ENCODE measurements at regions not wholly inside any gene's neighbourhood (a gene's known extent, or its start where the extent isn't known, plus 50 kb on each side); places are given as distances from the start of the nearest gene placed in this dataset.

DNA sequence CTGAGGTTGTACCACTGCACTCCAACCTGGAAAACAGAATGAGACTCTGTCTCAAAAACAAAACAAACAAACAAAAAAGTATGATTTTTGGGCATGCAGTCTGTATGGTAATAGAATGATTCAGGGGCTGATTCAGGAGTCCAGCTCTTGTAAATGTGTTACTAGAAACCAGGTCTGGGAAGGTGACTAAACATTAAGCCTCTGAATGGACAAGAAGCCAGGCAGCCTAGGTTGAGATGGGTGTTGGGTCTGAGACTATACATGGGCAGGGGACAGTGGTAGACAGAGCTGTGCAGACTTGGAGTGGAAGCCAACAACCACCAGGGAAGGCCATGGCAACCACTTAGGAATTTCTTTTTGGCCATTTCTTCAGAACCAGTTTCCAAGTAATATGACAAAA lies 64.9 kb upstream of the TLE1 start:
- ChIA-PET POLR2A (no interaction called here), CTCF (ENCODE audit: low intra/inter-chr PET ratio) (no interaction called here)
- ATAC-seq: no peak
- H3K4me1 ChIP-seq (replicated peaks in 1 of 2; ENCODE audit: control insufficient read depth in 2 of 2, insufficient read depth in 2 of 2, low read length in 2 of 2): no peaks in the 10 kb centered on the region
- no peaks in the 10 kb centered on the region for H3K36me3 ChIP-seq (ENCODE audit: control insufficient read depth, insufficient read depth, low read length)
- H3K9me3 ChIP-seq (replicated peaks; ENCODE audit: control insufficient read depth, insufficient read depth, low read depth, low read length): no peaks in the 10 kb centered on the region
- no peaks in the 10 kb centered on the region for H3K9me1 ChIP-seq (ENCODE audit: control insufficient read depth, insufficient read depth, low read length)
- BruUV-seq (replicated peaks): no TSS peak
- in situ Hi-C loops (cut with MboI) (no loop called here), intact Hi-C loops (cut with micrococcal nuclease) (no loop called here)
- no peak overlapping the region for H3K4me2 ChIP-seq (ENCODE audit: insufficient read depth, low read length)
- no peaks in the 10 kb centered on the region for H3K79me2 ChIP-seq (ENCODE audit: control insufficient read depth, insufficient read depth, low read length)
- DNase-seq (ENCODE audit: extremely low read depth in 1 of 4, low spot score in 3 of 4): no peak
- H4K20me1 ChIP-seq (replicated peaks; ENCODE audit: control insufficient read depth, insufficient read depth, low read length): no peaks in the 10 kb centered on the region
- H3K27ac ChIP-seq (ENCODE audit: extremely low read depth, low read depth, low read length): no peak overlapping the region
- H3K27me3 ChIP-seq (ENCODE audit: control insufficient read depth in 2 of 2, insufficient read depth in 2 of 2, low read length in 2 of 2): no peaks in the 10 kb centered on the region
- no peak for FAIRE-seq
- no peak overlapping the region for H2AFZ ChIP-seq (ENCODE audit: low read depth, low read length)
- no peak overlapping the region for H3K4me3 ChIP-seq
- H3K9ac ChIP-seq (ENCODE audit: insufficient read depth in 1 of 2, low read depth in 2 of 2, low read length in 2 of 2): no peak overlapping the region
- TF ChIP-seq, protein P1, sequence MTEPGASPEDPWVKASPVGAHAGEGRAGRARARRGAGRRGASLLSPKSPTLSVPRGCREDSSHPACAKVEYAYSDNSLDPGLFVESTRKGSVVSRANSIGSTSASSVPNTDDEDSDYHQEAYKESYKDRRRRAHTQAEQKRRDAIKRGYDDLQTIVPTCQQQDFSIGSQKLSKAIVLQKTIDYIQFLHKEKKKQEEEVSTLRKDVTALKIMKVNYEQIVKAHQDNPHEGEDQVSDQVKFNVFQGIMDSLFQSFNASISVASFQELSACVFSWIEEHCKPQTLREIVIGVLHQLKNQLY (CRISPR knock-in tag; conservative IDR thresholded peaks at IDR 0.05): no peak
- no peak for TF ChIP-seq NCOA2 (IDR thresholded peaks at IDR 0.05; ENCODE audit: partially characterized antibody in 2 of 2)
- no peak for TF ChIP-seq RCOR1 (IDR thresholded peaks at IDR 0.05; ENCODE audit: borderline replicate concordance in 1 of 2, low read depth in 2 of 2, low read length in 2 of 2)
- no peak for TF ChIP-seq FOSL1 (tag; conservative IDR thresholded peaks at IDR 0.05)
- TF ChIP-seq ZC3H4 (CRISPR knock-in tag; IDR thresholded peaks at IDR 0.05; ENCODE audit: borderline replicate concordance): no peak
- TF ChIP-seq, protein P2, sequence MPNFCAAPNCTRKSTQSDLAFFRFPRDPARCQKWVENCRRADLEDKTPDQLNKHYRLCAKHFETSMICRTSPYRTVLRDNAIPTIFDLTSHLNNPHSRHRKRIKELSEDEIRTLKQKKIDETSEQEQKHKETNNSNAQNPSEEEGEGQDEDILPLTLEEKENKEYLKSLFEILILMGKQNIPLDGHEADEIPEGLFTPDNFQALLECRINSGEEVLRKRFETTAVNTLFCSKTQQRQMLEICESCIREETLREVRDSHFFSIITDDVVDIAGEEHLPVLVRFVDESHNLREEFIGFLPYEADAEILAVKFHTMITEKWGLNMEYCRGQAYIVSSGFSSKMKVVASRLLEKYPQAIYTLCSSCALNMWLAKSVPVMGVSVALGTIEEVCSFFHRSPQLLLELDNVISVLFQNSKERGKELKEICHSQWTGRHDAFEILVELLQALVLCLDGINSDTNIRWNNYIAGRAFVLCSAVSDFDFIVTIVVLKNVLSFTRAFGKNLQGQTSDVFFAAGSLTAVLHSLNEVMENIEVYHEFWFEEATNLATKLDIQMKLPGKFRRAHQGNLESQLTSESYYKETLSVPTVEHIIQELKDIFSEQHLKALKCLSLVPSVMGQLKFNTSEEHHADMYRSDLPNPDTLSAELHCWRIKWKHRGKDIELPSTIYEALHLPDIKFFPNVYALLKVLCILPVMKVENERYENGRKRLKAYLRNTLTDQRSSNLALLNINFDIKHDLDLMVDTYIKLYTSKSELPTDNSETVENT (CRISPR knock-in tag; IDR thresholded peaks at IDR 0.05): no peak
- TF ChIP-seq U2AF1 (optimal IDR thresholded peaks at IDR 0.05; ENCODE audit: low read depth, low read length): no peak
- no peak for TF ChIP-seq TGIF2 (CRISPR knock-in tag; IDR thresholded peaks at IDR 0.05)
- TF ChIP-seq ZNF696 (CRISPR knock-in tag; conservative IDR thresholded peaks at IDR 0.05): no peak
- TF ChIP-seq, protein P3, sequence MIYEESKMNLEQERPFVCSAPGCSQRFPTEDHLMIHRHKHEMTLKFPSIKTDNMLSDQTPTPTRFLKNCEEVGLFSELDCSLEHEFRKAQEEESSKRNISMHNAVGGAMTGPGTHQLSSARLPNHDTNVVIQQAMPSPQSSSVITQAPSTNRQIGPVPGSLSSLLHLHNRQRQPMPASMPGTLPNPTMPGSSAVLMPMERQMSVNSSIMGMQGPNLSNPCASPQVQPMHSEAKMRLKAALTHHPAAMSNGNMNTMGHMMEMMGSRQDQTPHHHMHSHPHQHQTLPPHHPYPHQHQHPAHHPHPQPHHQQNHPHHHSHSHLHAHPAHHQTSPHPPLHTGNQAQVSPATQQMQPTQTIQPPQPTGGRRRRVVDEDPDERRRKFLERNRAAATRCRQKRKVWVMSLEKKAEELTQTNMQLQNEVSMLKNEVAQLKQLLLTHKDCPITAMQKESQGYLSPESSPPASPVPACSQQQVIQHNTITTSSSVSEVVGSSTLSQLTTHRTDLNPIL (CRISPR knock-in tag; IDR thresholded peaks at IDR 0.05): no peak
- TF ChIP-seq, protein P4, sequence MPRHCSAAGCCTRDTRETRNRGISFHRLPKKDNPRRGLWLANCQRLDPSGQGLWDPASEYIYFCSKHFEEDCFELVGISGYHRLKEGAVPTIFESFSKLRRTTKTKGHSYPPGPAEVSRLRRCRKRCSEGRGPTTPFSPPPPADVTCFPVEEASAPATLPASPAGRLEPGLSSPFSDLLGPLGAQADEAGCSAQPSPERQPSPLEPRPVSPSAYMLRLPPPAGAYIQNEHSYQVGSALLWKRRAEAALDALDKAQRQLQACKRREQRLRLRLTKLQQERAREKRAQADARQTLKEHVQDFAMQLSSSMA (CRISPR knock-in tag; IDR thresholded peaks at IDR 0.05): no peak
- TF ChIP-seq, protein P5, sequence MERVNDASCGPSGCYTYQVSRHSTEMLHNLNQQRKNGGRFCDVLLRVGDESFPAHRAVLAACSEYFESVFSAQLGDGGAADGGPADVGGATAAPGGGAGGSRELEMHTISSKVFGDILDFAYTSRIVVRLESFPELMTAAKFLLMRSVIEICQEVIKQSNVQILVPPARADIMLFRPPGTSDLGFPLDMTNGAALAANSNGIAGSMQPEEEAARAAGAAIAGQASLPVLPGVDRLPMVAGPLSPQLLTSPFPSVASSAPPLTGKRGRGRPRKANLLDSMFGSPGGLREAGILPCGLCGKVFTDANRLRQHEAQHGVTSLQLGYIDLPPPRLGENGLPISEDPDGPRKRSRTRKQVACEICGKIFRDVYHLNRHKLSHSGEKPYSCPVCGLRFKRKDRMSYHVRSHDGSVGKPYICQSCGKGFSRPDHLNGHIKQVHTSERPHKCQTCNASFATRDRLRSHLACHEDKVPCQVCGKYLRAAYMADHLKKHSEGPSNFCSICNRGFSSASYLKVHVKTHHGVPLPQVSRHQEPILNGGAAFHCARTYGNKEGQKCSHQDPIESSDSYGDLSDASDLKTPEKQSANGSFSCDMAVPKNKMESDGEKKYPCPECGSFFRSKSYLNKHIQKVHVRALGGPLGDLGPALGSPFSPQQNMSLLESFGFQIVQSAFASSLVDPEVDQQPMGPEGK (CRISPR knock-in tag; IDR thresholded peaks at IDR 0.05; ENCODE audit: borderline replicate concordance): no peak
- TF ChIP-seq, protein P6, sequence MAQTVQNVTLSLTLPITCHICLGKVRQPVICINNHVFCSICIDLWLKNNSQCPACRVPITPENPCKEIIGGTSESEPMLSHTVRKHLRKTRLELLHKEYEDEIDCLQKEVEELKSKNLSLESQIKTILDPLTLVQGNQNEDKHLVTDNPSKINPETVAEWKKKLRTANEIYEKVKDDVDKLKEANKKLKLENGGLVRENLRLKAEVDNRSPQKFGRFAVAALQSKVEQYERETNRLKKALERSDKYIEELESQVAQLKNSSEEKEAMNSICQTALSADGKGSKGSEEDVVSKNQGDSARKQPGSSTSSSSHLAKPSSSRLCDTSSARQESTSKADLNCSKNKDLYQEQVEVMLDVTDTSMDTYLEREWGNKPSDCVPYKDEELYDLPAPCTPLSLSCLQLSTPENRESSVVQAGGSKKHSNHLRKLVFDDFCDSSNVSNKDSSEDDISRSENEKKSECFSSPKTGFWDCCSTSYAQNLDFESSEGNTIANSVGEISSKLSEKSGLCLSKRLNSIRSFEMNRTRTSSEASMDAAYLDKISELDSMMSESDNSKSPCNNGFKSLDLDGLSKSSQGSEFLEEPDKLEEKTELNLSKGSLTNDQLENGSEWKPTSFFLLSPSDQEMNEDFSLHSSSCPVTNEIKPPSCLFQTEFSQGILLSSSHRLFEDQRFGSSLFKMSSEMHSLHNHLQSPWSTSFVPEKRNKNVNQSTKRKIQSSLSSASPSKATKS (CRISPR knock-in tag; IDR thresholded peaks at IDR 0.05): no peak
- TF ChIP-seq SMARCE1 (IDR thresholded peaks at IDR 0.05): no peak

Data from K562 (cell line).